Bronchial epithelial cell (primary cell): ENCODE measurements at regions not wholly inside any gene's neighbourhood (a gene's known extent, or its start where the extent isn't known, plus 50 kb on each side); places are given as distances from the start of the nearest gene placed in this dataset.

Experiments used
- DNase-seq: peaks from one replicate; pipeline ENCODE4 v3.0.0-alpha.2; 2010; ENCODE audit warnings: low read depth
- FAIRE-seq: peaks from 2 replicates; lab custom pipeline; 2011; peaks lifted over from hg19 to GRCh38; lab: Jason Lieb, UNC
- H3K27me3 ChIP-seq: 2 replicates; pipeline ENCODE4 v1.5.1; 2011; ENCODE audit warnings: low read length; ENCODE audit not compliant: control insufficient read depth, insufficient read depth
- H3K36me3 ChIP-seq: 2 replicates; pipeline ENCODE4 v1.5.1; 2011; ENCODE audit warnings: low read length; ENCODE audit not compliant: control insufficient read depth, insufficient read depth
- H3K4me3 ChIP-seq: 2 replicates; pipeline ENCODE4 v1.5.1; 2011; ENCODE audit warnings: mild to moderate bottlenecking, low read depth, low read length, control low read depth
- CTCF ChIP-seq: IDR thresholded peaks from 2 replicates; pipeline ENCODE4 v1.5.1; 2011; ENCODE audit warnings: mild to moderate bottlenecking, moderate library complexity, low read length, control low read depth, inconsistent platforms; ENCODE audit not compliant: insufficient read depth, severe bottlenecking

DNA sequence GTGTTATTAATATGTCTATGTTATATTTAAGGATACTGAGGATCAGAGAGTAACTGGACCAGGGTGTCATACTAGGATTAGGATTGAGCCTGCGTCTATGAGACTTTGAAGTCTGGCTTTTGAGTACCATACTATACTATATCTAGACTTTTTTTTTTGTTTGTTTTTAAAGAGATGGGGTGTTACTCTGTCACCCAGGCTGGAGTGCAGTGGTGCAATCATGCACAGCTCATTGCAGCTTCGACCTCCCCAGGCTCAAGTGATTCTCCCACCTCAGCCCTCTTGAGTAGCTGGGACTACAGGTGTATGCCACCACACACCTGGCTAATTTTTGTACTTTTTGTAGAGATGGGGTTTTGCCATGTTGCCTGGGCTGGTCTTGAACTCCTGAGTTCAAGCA, 66.2 kb upstream of the MAP4K3 start:
- no peak overlapping the region for H3K4me3 ChIP-seq
- no peaks in the 10 kb centered on the region for H3K27me3 ChIP-seq
- TF ChIP-seq CTCF = no peak
- DNase-seq (no peak), FAIRE-seq (no peak)
- no peaks in the 10 kb centered on the region for H3K36me3 ChIP-seq

- H3K36me3 ChIP-seq = no peaks in the 10 kb centered on the region
- no peaks in the 10 kb centered on the region for H3K27me3 ChIP-seq
- H3K4me3 ChIP-seq = no peak overlapping the region
- no peak for TF ChIP-seq CTCF
- FAIRE-seq = no peak
- peak; percentile 93 for DNase-seq
These were observed 67.8 kb upstream of the MAP4K3 start for GRCh38 chr2:39504790-39505335.

DNA sequence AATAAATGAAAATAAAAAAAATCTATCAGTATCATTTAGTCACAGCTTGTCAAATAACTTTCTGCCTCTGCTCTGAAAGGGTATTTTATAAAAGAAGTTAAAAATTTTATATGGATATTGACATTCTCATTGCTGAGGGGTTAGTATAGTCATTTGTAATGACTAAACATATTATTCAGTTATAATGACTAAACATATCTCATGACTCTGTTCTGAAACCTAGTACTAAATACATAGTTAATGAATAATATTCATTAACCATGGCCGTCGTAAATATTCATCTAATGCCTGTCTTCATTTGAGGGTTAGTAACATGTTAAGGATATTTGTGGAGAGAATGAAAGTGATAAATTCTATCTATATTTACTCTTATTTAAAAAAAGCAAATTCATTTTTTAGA, 69.1 kb upstream of the MAP4K3 start:
- DNase-seq = peak; percentile 81
- no peaks in the 10 kb centered on the region for H3K27me3 ChIP-seq
- H3K4me3 ChIP-seq = no peak overlapping the region
- no peak for FAIRE-seq
- H3K36me3 ChIP-seq = no peaks in the 10 kb centered on the region
- TF ChIP-seq CTCF = no peak

- no peak for FAIRE-seq
- Histone ChIP-seq H3K4me3 (no peak overlapping the region), H3K36me3 (no peaks in the 10 kb centered on the region), H3K27me3 (no peaks in the 10 kb centered on the region)
- TF ChIP-seq CTCF = no peak
- DNase-seq = no peak
These were observed 71.1 kb upstream of the MAP4K3 start for GRCh38 chr2:39508198-39508597.

GRCh38 chr2:39510140-39510539, 73.1 kb upstream of the MAP4K3 start:
- TF ChIP-seq CTCF = no peak
- DNase-seq (no peak), FAIRE-seq (no peak)
- H3K36me3 ChIP-seq = no peaks in the 10 kb centered on the region
- no peaks in the 10 kb centered on the region for H3K27me3 ChIP-seq
- no peak overlapping the region for H3K4me3 ChIP-seq

DNA sequence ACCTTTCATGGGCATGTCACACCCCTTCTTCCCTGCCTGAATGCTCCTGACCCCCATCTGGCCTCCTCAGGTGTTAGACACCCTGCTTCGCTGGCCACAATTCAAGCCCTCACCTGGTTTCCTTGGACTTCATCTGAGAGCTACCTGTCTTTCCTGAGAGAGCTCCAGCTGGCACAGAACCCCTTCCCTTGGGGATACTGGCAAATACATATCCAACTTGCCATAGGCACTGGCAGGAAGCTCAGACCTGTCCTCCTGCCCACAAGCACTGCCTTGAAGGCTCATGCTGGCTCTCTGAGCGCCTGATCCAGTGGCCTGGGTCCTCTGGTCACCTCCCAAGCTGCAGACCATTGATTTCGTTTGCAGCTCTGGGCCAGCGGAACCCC, 74.1 kb upstream of the MAP4K3 start:
- DNase-seq = no peak
- Histone ChIP-seq H3K36me3 (no peaks in the 10 kb centered on the region), H3K4me3 (no peak overlapping the region), H3K27me3 (no peaks in the 10 kb centered on the region)
- FAIRE-seq = no peak
- TF ChIP-seq CTCF = no peak
